ENCODE measurements at regions not wholly inside any gene's neighbourhood (a gene's known extent, or its start where the extent isn't known, plus 50 kb on each side); places are given as distances from the start of the nearest gene placed in this dataset.
A peak's percentile ranks its signal among the peaks of the same experiment; 100 is the strongest.

- TF ChIP-seq CTCF (IDR thresholded peaks at IDR 0.05; ENCODE audit: control extremely low read depth, extremely low read depth), result no peak
- H3K27ac ChIP-seq (ENCODE audit: low read depth in 1 of 2, low read length in 1 of 2), result no peak overlapping the region
- H3K9me3 ChIP-seq (ENCODE audit: control insufficient read depth in 4 of 4, insufficient read depth in 3 of 4, low read length in 3 of 4), result no peaks in the 10 kb centered on the region
- no peak overlapping the region for H3K9ac ChIP-seq (ENCODE audit: insufficient read depth in 1 of 2, low read length in 2 of 2)
- H3K4me1 ChIP-seq (ENCODE audit: control insufficient read depth in 5 of 5, insufficient read depth in 5 of 5, low read length in 5 of 5), result peaks cover 0 to 29% (median 4%) of the 10 kb centered on the region in 5 donors
- H3K27me3 ChIP-seq (ENCODE audit: control insufficient read depth in 3 of 3, insufficient read depth in 3 of 3, low read length in 2 of 3), result no peaks in the 10 kb centered on the region
- H3K4me3 ChIP-seq, result no peak overlapping the region
- 31 to 35% methylated on average over 1 of the region's 1 CpG for WGBS, 2 donors
- no peaks in the 10 kb centered on the region for H3K36me3 ChIP-seq (ENCODE audit: control insufficient read depth in 4 of 4, insufficient read depth in 4 of 4, low read length in 4 of 4)
- ATAC-seq (ENCODE audit: insufficient read depth, low FRiP score), result no peak
- DNase-seq, result no peak
Measured at GRCh38 chr11:110766316-110766715, 54.1 kb upstream of the ARHGAP20 start.

DNA sequence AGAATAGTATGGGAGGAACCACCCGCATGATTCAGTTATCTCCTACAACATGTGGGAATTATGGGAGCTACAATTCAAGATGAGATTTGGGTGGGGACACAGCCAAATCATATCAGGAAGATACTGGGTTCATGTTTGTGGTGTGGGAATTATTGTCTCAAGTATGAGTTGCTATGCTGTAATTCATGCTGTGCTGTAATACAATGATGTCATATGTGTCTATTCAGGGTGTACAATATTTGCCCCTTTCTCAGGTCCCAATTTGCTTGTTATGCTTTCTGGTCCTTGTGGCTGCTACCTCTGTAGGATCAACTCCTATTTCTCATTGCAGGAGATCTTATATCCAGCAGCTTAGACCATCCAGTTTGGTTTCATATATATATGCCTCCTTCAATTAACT is 52.2 kb upstream of the ARHGAP20 start:
- Histone ChIP-seq H3K36me3 (ENCODE audit: control insufficient read depth in 4 of 4, insufficient read depth in 4 of 4, low read length in 4 of 4) (no peaks in the 10 kb centered on the region), H3K27me3 (ENCODE audit: control insufficient read depth in 3 of 3, insufficient read depth in 3 of 3, low read length in 2 of 3) (no peaks in the 10 kb centered on the region), H3K27ac (ENCODE audit: low read depth in 1 of 2, low read length in 1 of 2) (no peak overlapping the region), H3K9ac (ENCODE audit: insufficient read depth in 1 of 2, low read length in 2 of 2) (no peak overlapping the region), H3K4me1 (ENCODE audit: control insufficient read depth in 5 of 5, insufficient read depth in 5 of 5, low read length in 5 of 5) (peaks cover 4 to 47% (median 8%) of the 10 kb centered on the region in 5 donors), H3K4me3 (no peak overlapping the region), H3K9me3 (ENCODE audit: control insufficient read depth in 4 of 4, insufficient read depth in 3 of 4, low read length in 3 of 4) (no peaks in the 10 kb centered on the region)
- TF ChIP-seq CTCF (IDR thresholded peaks at IDR 0.05; ENCODE audit: control extremely low read depth, extremely low read depth), result no peak
- WGBS, 2 donors, result 100% methylated on average over 1 of the region's 1 CpG
- ATAC-seq (ENCODE audit: insufficient read depth, low FRiP score) (no peak), DNase-seq (no peak)

- Histone ChIP-seq H3K27me3 (ENCODE audit: control insufficient read depth in 3 of 3, insufficient read depth in 3 of 3, low read length in 2 of 3) (no peaks in the 10 kb centered on the region), H3K9me3 (ENCODE audit: control insufficient read depth in 4 of 4, insufficient read depth in 3 of 4, low read length in 3 of 4) (no peaks in the 10 kb centered on the region), H3K4me3 (no peak overlapping the region), H3K9ac (ENCODE audit: insufficient read depth in 1 of 2, low read length in 2 of 2) (no peak overlapping the region), H3K36me3 (ENCODE audit: control insufficient read depth in 4 of 4, insufficient read depth in 4 of 4, low read length in 4 of 4) (no peaks in the 10 kb centered on the region), H3K4me1 (ENCODE audit: control insufficient read depth in 5 of 5, insufficient read depth in 5 of 5, low read length in 5 of 5) (peaks cover 4 to 58% (median 12%) of the 10 kb centered on the region in 5 donors), H3K27ac (ENCODE audit: low read depth in 1 of 2, low read length in 1 of 2) (no peak overlapping the region)
- DNase-seq (peak; percentile 86 to 90 (median 88)), ATAC-seq (ENCODE audit: insufficient read depth, low FRiP score) (no peak)
- no peak for TF ChIP-seq CTCF (IDR thresholded peaks at IDR 0.05; ENCODE audit: control extremely low read depth, extremely low read depth)
- 48 to 67% methylated on average over 2 of the region's 2 CpGs for WGBS, 2 donors
Measured at GRCh38 chr11:110763249-110764011, 51.2 kb upstream of the ARHGAP20 start.
